H9 (cell line): ENCODE measurements at regions not wholly inside any gene's neighbourhood (a gene's known extent, or its start where the extent isn't known, plus 50 kb on each side); places are given as distances from the start of the nearest gene placed in this dataset.
A peak's percentile ranks its signal among the peaks of the same experiment; 100 is the strongest.

Source experiments
- DNase-seq: peaks from one replicate; pipeline ENCODE4 v3.0.0-alpha.2; 2017
- H2AFZ ChIP-seq: one replicate; pipeline ENCODE4 v1.6.1; 2013; ENCODE audit warnings: mild to moderate bottlenecking, low read length, control low read depth, moderate library complexity
- H2AK5ac ChIP-seq: 2 replicates; pipeline ENCODE4 v1.6.1; 2013; ENCODE audit warnings: low read length, control low read depth, mixed read lengths; ENCODE audit not compliant: insufficient read length
- H2BK120ac ChIP-seq: one replicate; pipeline ENCODE4 v1.6.1; 2013; ENCODE audit warnings: low read depth, mild to moderate bottlenecking, low read length, control low read depth, inconsistent platforms; ENCODE audit not compliant: poor library complexity, severe bottlenecking
- H2BK12ac ChIP-seq: 2 replicates; pipeline ENCODE4 v1.6.1; 2013; ENCODE audit warnings: low read length, control low read depth, mixed read lengths, low read depth; ENCODE audit not compliant: insufficient read length
- H2BK15ac ChIP-seq: 2 replicates; pipeline ENCODE4 v1.6.1; 2013; ENCODE audit warnings: low read depth, low read length, control low read depth
- H2BK20ac ChIP-seq: one replicate; pipeline ENCODE4 v1.6.1; 2013; ENCODE audit warnings: low read depth, mild to moderate bottlenecking, low read length, control low read depth, inconsistent platforms; ENCODE audit not compliant: poor library complexity, severe bottlenecking
- H2BK5ac ChIP-seq: 2 replicates; pipeline ENCODE4 v1.6.1; 2013; ENCODE audit warnings: low read length, control low read depth, mixed read lengths; ENCODE audit not compliant: insufficient read length
- H3K14ac ChIP-seq: 2 replicates; pipeline ENCODE4 v1.6.1; 2013; ENCODE audit warnings: low read length, control low read depth; ENCODE audit not compliant: insufficient read depth
- H3K18ac ChIP-seq: 2 replicates; pipeline ENCODE4 v1.6.1; 2013; ENCODE audit warnings: low read depth, mild to moderate bottlenecking, mixed read lengths, low read length, control low read depth; ENCODE audit not compliant: insufficient read length
- H3K23ac ChIP-seq: 2 replicates; pipeline ENCODE4 v1.6.1; 2013; ENCODE audit warnings: low read length, control low read depth, mixed read lengths, low read depth; ENCODE audit not compliant: insufficient read length
- H3K23me2 ChIP-seq: 2 replicates; pipeline ENCODE4 v1.6.1; 2013; ENCODE audit warnings: low read depth, mild to moderate bottlenecking, mixed read lengths, low read length, control low read depth; ENCODE audit not compliant: insufficient read length, poor library complexity, severe bottlenecking
- H3K27ac ChIP-seq: 2 replicates; pipeline ENCODE4 v1.5.1; 2013; ENCODE audit warnings: low read length, control low read depth, mixed read lengths, low read depth; ENCODE audit not compliant: insufficient read length
- H3K27me3 ChIP-seq: 2 replicates; pipeline ENCODE4 v1.6.1; 2013; ENCODE audit warnings: low read length, control low read depth, inconsistent platforms; ENCODE audit not compliant: insufficient read depth
- H3K4ac ChIP-seq: 2 replicates; pipeline ENCODE4 v1.6.1; 2013; ENCODE audit warnings: low read depth, mild to moderate bottlenecking, control low read depth, inconsistent platforms, low read length, moderate library complexity
- H3K4me1 ChIP-seq: 2 replicates; pipeline ENCODE4 v1.6.1; 2013; ENCODE audit warnings: low read length, control low read depth, inconsistent platforms; ENCODE audit not compliant: insufficient read depth
- H3K4me2 ChIP-seq: 2 replicates; pipeline ENCODE4 v1.6.1; 2013; ENCODE audit warnings: low read length, control low read depth, mixed read lengths; ENCODE audit not compliant: insufficient read length, insufficient read depth
- H3K56ac ChIP-seq: 2 replicates; pipeline ENCODE4 v1.6.1; 2013; ENCODE audit warnings: low read depth, mild to moderate bottlenecking, mixed read lengths, low read length, control low read depth; ENCODE audit not compliant: insufficient read length
- H3K79me1 ChIP-seq: 2 replicates; pipeline ENCODE4 v1.6.1; 2013; ENCODE audit warnings: low read depth, mild to moderate bottlenecking, moderate library complexity, low read length, control low read depth, inconsistent platforms; ENCODE audit not compliant: insufficient read depth, poor library complexity, severe bottlenecking
- H3K79me2 ChIP-seq: 2 replicates; pipeline ENCODE4 v1.6.1; 2013; ENCODE audit warnings: low read length, control low read depth, inconsistent platforms; ENCODE audit not compliant: insufficient read depth
- H3K9ac ChIP-seq: 2 replicates; pipeline ENCODE4 v1.6.1; 2013; ENCODE audit warnings: low read length, control low read depth, mixed read lengths; ENCODE audit not compliant: insufficient read length; ENCODE audit errors: extremely low read depth
- H3K9me3 ChIP-seq: one replicate; pipeline ENCODE4 v1.6.1; 2013; ENCODE audit warnings: low read depth, low read length, inconsistent platforms; ENCODE audit not compliant: control insufficient read depth
- H3T11ph ChIP-seq: one replicate; pipeline ENCODE4 v1.6.1; 2013; ENCODE audit warnings: mild to moderate bottlenecking, low read length, control low read depth, inconsistent platforms
- H4K20me1 ChIP-seq: one replicate; pipeline ENCODE4 v1.6.1; 2013; ENCODE audit not compliant: control insufficient read depth, insufficient read length, insufficient read depth
- H4K5ac ChIP-seq: 2 replicates; pipeline ENCODE4 v1.6.1; 2013; ENCODE audit warnings: low read depth, mild to moderate bottlenecking, mixed read lengths, low read length, control low read depth; ENCODE audit not compliant: insufficient read length
- H4K8ac ChIP-seq: replicated peaks from 2 replicates; pipeline ENCODE4 v1.6.1; 2013; ENCODE audit warnings: low read length, control low read depth, mixed read lengths, low read depth; ENCODE audit not compliant: insufficient read length
- H4K91ac ChIP-seq: 2 replicates; pipeline ENCODE4 v1.6.1; 2013; ENCODE audit warnings: low read depth, mild to moderate bottlenecking, moderate library complexity, mixed read lengths, low read length, control low read depth; ENCODE audit not compliant: insufficient read length
- H3K27ac Mint-ChIP-seq, 3 experiments: 2 replicates in 2 of 3; 3 replicates in 1 of 3; pipeline ENCODE4 v1.8.0; 2020 to 2021; ENCODE audit warnings: mixed read lengths in 3 of 3, mild to moderate bottlenecking in 1 of 3, moderate library complexity in 1 of 3
- H3K27me3 Mint-ChIP-seq: 2 replicates; pipeline ENCODE4 v1.8.0; 2021; ENCODE audit warnings: low read depth, mild to moderate bottlenecking, moderate library complexity, mixed read lengths
- H3K36me3 Mint-ChIP-seq, 3 experiments: 2 replicates in 2 of 3; 3 replicates in 1 of 3; pipeline ENCODE4 v1.8.0; 2020 to 2021; ENCODE audit warnings: low read depth in 3 of 3, mixed read lengths in 3 of 3; ENCODE audit not compliant: insufficient read depth in 1 of 3
- H3K4me1 Mint-ChIP-seq, 2 experiments: 2 replicates each; pipeline ENCODE4 v1.8.0; 2020; ENCODE audit warnings: mixed read lengths in 2 of 2
- H3K4me3 Mint-ChIP-seq, 2 experiments: 2 replicates in 1 of 2; 3 replicates in 1 of 2; pipeline ENCODE4 v1.8.0; 2020 to 2021; ENCODE audit warnings: mild to moderate bottlenecking in 2 of 2, mixed read lengths in 2 of 2, moderate library complexity in 1 of 2
- H3K9me3 Mint-ChIP-seq, 2 experiments: 2 replicates in 1 of 2; 3 replicates in 1 of 2; pipeline ENCODE4 v1.8.0; 2020; ENCODE audit warnings: mild to moderate bottlenecking in 2 of 2, mixed read lengths in 2 of 2, moderate library complexity in 1 of 2
- CTCF ChIP-seq: fragments of 200-600 bp; sonication (generic); conservative IDR thresholded peaks from 3 replicates; pipeline ENCODE4 v1.8.0; 2021; ENCODE audit warnings: antibody characterized with exemption, mild to moderate bottlenecking
- WGBS: extraction: QIAGEN DNeasy Blood & Tissue Kit; methylation state at CpG from one replicate; pipeline ENCODE4 v1.1.7; 2013; ENCODE audit warnings: missing lambda C conversion rate, low lambda C conversion rate, mixed read lengths; ENCODE audit not compliant: insufficient read length; ENCODE audit errors: extremely low coverage; 5-methylcytosine and 5-hydroxymethylcytosine counted together

DNA sequence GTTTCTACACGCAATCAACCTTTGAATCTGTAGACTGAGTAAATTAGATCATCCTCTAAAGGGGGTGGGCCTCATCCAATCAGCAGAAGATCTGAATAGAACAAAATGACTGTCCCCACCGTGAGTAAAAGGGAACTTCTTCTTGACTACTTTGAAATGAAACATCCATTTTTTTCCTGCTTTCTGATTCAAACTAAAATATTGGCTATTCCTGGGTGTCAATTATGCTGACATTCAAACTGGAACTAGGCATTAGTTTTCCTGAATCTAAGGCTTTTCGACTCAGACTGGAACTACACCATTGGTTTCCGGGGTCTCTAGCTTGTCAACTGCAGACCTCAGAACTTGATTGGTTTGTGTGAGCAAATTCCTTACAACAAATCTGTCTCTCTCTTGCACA, 772.2 kb upstream of the CDH10 start:
- H2BK15ac ChIP-seq: no peak overlapping the region
- H3K4me1 ChIP-seq: no peaks in the 10 kb centered on the region
- H4K20me1 ChIP-seq: no peaks in the 10 kb centered on the region
- H3K79me1 ChIP-seq: no peaks in the 10 kb centered on the region
- H3K4me1 Mint-ChIP-seq: no peaks in the 10 kb centered on the region
- no peaks in the 10 kb centered on the region; the same call in 1 of the 2 replicates for H3K27me3 Mint-ChIP-seq
- no peak overlapping the region for H2BK5ac ChIP-seq
- no peak overlapping the region for H3K14ac ChIP-seq
- H4K91ac ChIP-seq: no peak overlapping the region
- H3K4me2 ChIP-seq: no peak overlapping the region
- H3K9ac ChIP-seq: no peak overlapping the region
- TF ChIP-seq CTCF: no peak
- H3K23ac ChIP-seq: no peak overlapping the region
- WGBS: no CpG with 5 or more reads among the region's 4 CpGs
- H2BK12ac ChIP-seq: no peak overlapping the region
- H3K27ac ChIP-seq: peak overlapping the region; percentile 46
- H3K4ac ChIP-seq: no peak overlapping the region
- H4K8ac ChIP-seq: no peak overlapping the region
- H3K27me3 ChIP-seq: no peaks in the 10 kb centered on the region
- H3K36me3 Mint-ChIP-seq: peaks cover 23 to 48% (median 23%) of the 10 kb centered on the region in 3 experiments
- no peaks in the 10 kb centered on the region; a peak in 1 of 5 replicates for H3K9me3 Mint-ChIP-seq
- no peak overlapping the region for H3K18ac ChIP-seq
- no peak overlapping the region for H3K56ac ChIP-seq
- no peak overlapping the region for H4K5ac ChIP-seq
- no peak overlapping the region for H3T11ph ChIP-seq
- H2BK120ac ChIP-seq: no peak overlapping the region
- H3K23me2 ChIP-seq: no peaks in the 10 kb centered on the region
- H3K9me3 ChIP-seq: no peaks in the 10 kb centered on the region
- no peak overlapping the region for H2BK20ac ChIP-seq
- no peak overlapping the region for H2AFZ ChIP-seq
- no peak overlapping the region for H2AK5ac ChIP-seq
- no peak for DNase-seq
- no peak overlapping the region for H3K4me3 Mint-ChIP-seq
- H3K27ac Mint-ChIP-seq: peak overlapping the region in 1 of 3 experiments; percentile 83; a peak in 3 of 7 replicates
- H3K79me2 ChIP-seq: no peaks in the 10 kb centered on the region
